Smooth muscle cell (in vitro differentiated cells): ENCODE measurements at regions not wholly inside any gene's neighbourhood (a gene's known extent, or its start where the extent isn't known, plus 50 kb on each side); places are given as distances from the start of the nearest gene placed in this dataset.

Experiments used
- DNase-seq: peaks from one replicate; lab custom pipeline; 2025; ENCODE audit not compliant: unreplicated experiment; lab: John Stamatoyannopoulos, UW
- H2AFZ ChIP-seq: fragments of 200-600 bp; sonication (generic); 2 replicates; pipeline ENCODE4 v1.6.0; 2016; ENCODE audit warnings: antibody characterized with exemption, low read depth, mild to moderate bottlenecking
- H3F3A ChIP-seq: fragments of 200-600 bp; sonication (generic); 2 replicates; pipeline ENCODE4 v1.6.0; 2017; ENCODE audit warnings: antibody characterized with exemption, low read depth
- H3K27ac ChIP-seq: fragments of 200-600 bp; sonication (generic); 2 replicates; pipeline ENCODE4 v1.5.1; 2016; ENCODE audit warnings: low read depth, mild to moderate bottlenecking
- H3K27me3 ChIP-seq: fragments of 200-600 bp; sonication (generic); 2 replicates; pipeline ENCODE4 v1.6.1; 2016; ENCODE audit warnings: low read depth, mild to moderate bottlenecking
- H3K36me3 ChIP-seq: fragments of 200-600 bp; sonication (generic); 2 replicates; pipeline ENCODE4 v1.5.1; 2016; ENCODE audit warnings: low read depth
- H3K4me1 ChIP-seq: fragments of 200-600 bp; sonication (generic); 2 replicates; pipeline ENCODE4 v1.5.1; 2016; ENCODE audit warnings: low read depth
- H3K4me2 ChIP-seq: fragments of 200-600 bp; sonication (generic); 2 replicates; pipeline ENCODE4 v1.6.0; 2016; ENCODE audit warnings: mild to moderate bottlenecking
- H3K4me3 ChIP-seq: fragments of 200-600 bp; sonication (generic); 2 replicates; pipeline ENCODE4 v1.5.1; 2016; ENCODE audit warnings: mild to moderate bottlenecking
- H3K79me2 ChIP-seq: fragments of 200-600 bp; sonication (generic); 2 replicates; pipeline ENCODE4 v1.6.0; 2016; ENCODE audit warnings: low read depth, mild to moderate bottlenecking
- H3K9ac ChIP-seq: fragments of 200-600 bp; sonication (generic); 2 replicates; pipeline ENCODE4 v1.6.0; 2016; ENCODE audit warnings: low read depth
- H3K9me3 ChIP-seq: fragments of 200-600 bp; sonication (generic); replicated peaks from 2 replicates; pipeline ENCODE4 v1.5.1; 2016; ENCODE audit warnings: low read depth
- H4K20me1 ChIP-seq: fragments of 200-600 bp; sonication (generic); 2 replicates; pipeline ENCODE4 v1.6.0; 2016; ENCODE audit warnings: low read depth
- CTCF ChIP-seq: fragments of 200-600 bp; sonication (generic); IDR thresholded peaks from 2 replicates; pipeline ENCODE4 v1.5.1; 2017; ENCODE audit warnings: borderline replicate concordance, mild to moderate bottlenecking, antibody characterized with exemption; ENCODE audit not compliant: insufficient read depth, poor library complexity, severe bottlenecking
- WGBS: methylation state at CpG from one replicate; pipeline ENCODE4 v1.1.7; 2016; ENCODE audit warnings: low lambda C conversion rate; 5-methylcytosine and 5-hydroxymethylcytosine counted together

- H3K27ac ChIP-seq, result no peak overlapping the region
- no peaks in the 10 kb centered on the region for H3K36me3 ChIP-seq
- no peak for DNase-seq
- H4K20me1 ChIP-seq, result no peaks in the 10 kb centered on the region
- H3K9me3 ChIP-seq, result no peaks in the 10 kb centered on the region
- no peak for TF ChIP-seq CTCF
- no peak overlapping the region for H3K4me2 ChIP-seq
- H3F3A ChIP-seq, result peaks cover 6% of the 10 kb centered on the region
- H3K9ac ChIP-seq, result no peak overlapping the region
- H3K4me1 ChIP-seq, result no peaks in the 10 kb centered on the region
- no peak overlapping the region for H2AFZ ChIP-seq
- H3K79me2 ChIP-seq, result no peaks in the 10 kb centered on the region
- H3K4me3 ChIP-seq, result no peak overlapping the region
- 85% methylated on average over 7 of the region's 7 CpGs for WGBS
- peaks cover 3% of the 10 kb centered on the region for H3K27me3 ChIP-seq
Observed at GRCh38 chr20:41783423-41784208, 165.4 kb upstream of the CHD6 start.

- no peak overlapping the region for H3K27ac ChIP-seq
- no peaks in the 10 kb centered on the region for H3K36me3 ChIP-seq
- no peak overlapping the region for H3K9ac ChIP-seq
- no peak overlapping the region for H3K4me3 ChIP-seq
- DNase-seq, result no peak
- TF ChIP-seq CTCF, result no peak
- no peaks in the 10 kb centered on the region for H3K9me3 ChIP-seq
- peaks cover 8% of the 10 kb centered on the region for H3K27me3 ChIP-seq
- H3F3A ChIP-seq, result peaks cover 6% of the 10 kb centered on the region
- H2AFZ ChIP-seq, result no peak overlapping the region
- 91% methylated on average over 3 of the region's 3 CpGs for WGBS
- H3K4me1 ChIP-seq, result no peaks in the 10 kb centered on the region
- no peaks in the 10 kb centered on the region for H4K20me1 ChIP-seq
- H3K79me2 ChIP-seq, result no peaks in the 10 kb centered on the region
- H3K4me2 ChIP-seq, result no peak overlapping the region
Observed at GRCh38 chr20:41782730-41783406, 164.7 kb upstream of the CHD6 start.

GRCh38 chr20:41782255-41782654 lies 164.1 kb upstream of the CHD6 start:
- H3K9me3 ChIP-seq, result no peaks in the 10 kb centered on the region
- no peaks in the 10 kb centered on the region for H3K4me1 ChIP-seq
- no peak overlapping the region for H3K4me3 ChIP-seq
- H3F3A ChIP-seq, result peaks cover 6% of the 10 kb centered on the region
- no peak for DNase-seq
- no peaks in the 10 kb centered on the region for H3K79me2 ChIP-seq
- no peak overlapping the region for H3K27ac ChIP-seq
- H3K9ac ChIP-seq, result no peak overlapping the region
- peaks cover 12% of the 10 kb centered on the region for H3K27me3 ChIP-seq
- 77% methylated on average over 3 of the region's 3 CpGs for WGBS
- H3K36me3 ChIP-seq, result no peaks in the 10 kb centered on the region
- H2AFZ ChIP-seq, result no peak overlapping the region
- no peak for TF ChIP-seq CTCF
- no peaks in the 10 kb centered on the region for H4K20me1 ChIP-seq
- no peak overlapping the region for H3K4me2 ChIP-seq
